NCI-H1048 (cell line): ENCODE measurements at regions not wholly inside any gene's neighbourhood (a gene's known extent, or its start where the extent isn't known, plus 50 kb on each side); places are given as distances from the start of the nearest gene placed in this dataset.
"Not testable (repeated sequence)": the region's sequence is repeated elsewhere in the genome, so short reads cannot be mapped to it uniquely, and the experiment has no call there.

Experiments used
- DNase-seq: peaks from one replicate; lab custom pipeline; 2025; lab: John Stamatoyannopoulos, UW

DNA sequence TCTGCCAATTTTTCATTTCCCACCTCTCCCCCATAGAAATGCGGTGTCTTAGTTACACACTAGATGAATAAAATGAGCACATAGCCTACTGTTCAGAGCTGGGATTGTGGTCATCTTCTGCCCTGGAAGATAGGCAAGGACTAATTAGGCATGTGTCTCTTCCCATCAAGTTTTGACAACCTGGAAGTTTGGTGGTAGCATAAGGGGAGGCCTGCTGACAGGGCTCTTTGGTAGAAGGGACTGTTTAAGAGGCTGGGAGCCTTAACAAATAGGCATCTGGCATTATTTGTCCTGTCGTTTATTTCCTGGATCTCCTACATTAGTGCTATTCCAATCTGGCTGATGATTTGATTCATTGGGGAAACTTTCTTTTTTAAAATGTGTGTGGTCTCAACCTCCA lies 512.3 kb downstream of the ZNF385D start:
- DNase-seq = no peak

DNA sequence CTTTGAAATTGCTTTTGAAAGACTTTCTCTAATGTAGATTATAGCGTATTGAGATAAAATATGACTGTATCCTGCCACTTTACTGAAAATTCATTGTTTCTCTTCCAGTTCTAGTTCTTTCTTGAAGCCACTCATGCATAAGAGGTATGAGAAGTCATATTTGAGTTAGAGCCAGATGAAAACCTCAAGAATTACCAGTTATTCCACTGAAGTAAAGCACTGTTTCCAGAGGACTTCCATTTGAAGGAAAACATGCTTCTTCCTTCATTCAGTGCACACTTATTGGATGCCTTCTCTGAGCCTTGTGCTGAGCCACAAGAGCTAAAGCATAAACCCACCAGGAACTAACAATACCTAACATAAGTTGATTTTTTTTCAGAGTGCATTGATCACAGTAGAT lies 513.4 kb downstream of the ZNF385D start:
- DNase-seq = no peak

DNA sequence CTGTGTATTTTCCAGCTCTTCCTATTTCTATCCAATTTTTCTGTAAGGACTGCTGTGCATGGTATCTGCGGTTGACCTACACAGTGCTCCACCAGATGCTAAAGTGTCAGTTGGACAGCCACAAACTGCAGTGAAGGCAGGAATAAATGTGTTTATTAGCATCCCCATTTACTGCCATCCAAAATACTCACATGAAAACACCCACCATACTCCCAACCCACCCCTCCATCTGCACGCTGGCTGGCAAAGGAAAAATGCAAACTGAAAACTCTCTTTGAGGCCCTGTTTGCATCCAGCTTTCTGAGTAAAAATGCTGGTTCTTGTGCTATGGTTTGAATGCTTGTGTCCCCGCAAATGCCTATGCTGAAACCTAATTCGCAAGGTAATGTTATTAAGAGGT lies 515.5 kb downstream of the ZNF385D start:
- no peak for DNase-seq

DNA sequence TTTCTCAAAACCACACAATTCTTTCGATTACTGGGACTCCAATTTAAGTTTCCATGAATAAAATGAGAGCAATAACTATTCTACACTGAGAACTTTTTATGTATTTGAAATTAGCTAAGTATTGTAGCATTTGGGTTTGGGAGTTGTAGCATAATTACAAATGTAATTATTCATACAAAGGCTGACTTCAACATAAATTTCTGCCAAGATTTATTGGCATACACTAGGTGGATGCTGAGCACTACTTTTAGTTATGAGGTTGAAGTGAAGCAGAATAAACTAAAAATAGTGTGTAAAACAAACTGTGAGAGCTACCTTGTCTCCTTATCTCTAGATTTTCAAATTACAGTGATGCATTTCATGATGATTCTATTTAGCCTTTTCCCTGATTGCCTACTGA lies 516.1 kb downstream of the ZNF385D start:
- DNase-seq = no peak

DNA sequence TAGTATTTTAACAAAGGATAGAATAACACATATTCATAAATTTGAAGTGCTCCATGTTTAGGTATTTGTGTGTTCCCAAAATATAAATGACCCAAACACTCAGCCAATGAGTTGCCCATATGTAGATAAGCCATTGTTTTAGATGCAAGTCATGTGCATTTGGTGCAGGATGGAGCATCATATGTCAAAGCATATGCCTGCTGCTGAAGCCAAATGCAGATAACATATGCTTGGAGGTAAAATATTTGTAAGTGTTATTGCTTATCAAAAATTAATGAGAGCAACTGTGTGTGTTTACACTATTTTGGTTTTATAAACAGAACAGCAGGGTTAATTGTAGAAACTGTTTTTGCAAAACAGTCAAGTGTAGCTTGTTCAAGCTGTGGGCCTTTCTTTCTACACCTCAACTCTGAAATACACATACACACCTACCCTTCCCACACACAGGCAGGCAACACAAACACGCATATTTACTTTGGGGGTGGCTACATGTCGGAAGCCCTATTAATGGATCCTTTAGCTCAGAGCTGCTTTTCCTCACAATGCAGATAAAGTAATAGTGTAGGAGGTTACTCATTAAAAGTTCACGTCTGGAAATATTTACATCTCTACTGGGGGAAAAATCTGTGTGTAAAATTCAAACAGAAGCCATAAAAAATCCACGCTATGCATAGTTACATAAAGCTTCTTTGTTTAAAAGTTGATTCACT lies 521.4 kb downstream of the ZNF385D start:
- no peak for DNase-seq

DNA sequence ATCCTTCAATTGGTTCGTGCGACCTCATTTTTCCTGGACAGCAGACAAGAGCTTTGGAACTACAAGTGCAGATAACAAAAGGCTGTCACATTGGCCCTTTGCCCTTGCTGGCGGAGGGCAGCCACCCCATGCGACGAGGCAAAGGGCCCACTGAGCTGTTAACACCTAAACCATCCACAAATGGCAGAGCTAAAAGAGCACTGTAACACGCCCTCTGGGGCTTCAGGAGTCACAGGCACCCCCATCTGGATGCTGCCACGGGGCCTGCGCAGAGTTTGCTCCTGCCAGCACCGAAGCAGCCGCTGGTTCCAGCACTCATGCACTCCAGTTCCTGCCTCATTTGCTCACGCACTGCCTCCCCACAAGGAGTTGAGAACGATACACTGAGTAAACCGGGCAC lies 524.9 kb downstream of the ZNF385D start:
- DNase-seq = no peak

DNA sequence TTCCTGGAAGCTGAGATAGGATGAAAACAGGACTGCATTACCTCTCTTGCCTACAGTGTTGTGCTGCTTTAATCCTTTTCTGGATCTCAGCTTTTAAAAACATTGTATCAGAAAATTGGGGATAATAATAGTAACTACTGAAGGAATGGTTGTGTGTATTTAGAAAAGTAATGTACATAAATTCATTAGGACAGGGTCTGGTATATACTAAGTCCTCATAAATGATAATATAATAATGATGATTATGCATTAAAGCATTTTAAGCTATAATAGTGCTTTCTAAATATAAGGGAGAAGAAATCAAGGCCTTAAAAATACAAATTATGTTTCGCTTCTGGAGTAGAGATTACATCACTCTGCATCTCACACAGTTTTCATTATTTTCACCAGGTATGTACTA lies 530.1 kb downstream of the ZNF385D start:
- DNase-seq = no peak

DNA sequence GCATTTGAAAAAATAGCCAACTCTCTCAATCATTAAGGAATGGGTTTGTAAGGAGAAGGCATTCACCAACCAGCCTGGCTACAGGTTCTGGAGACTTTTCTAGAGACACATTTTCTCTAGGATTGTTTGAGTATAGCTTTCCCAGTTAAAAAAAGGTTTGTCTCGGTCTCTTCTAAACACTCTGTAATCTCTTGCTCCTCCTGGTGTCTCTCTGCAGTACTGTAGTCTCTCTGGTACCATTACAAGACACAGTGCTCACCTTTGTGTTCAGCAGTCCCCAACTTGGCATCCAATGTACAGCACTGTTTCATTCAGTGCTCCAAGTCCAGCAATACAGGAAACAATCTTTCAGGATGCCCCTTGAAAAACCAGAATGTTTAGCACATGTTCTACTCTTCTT lies 534.4 kb downstream of the ZNF385D start:
- no peak for DNase-seq

DNA sequence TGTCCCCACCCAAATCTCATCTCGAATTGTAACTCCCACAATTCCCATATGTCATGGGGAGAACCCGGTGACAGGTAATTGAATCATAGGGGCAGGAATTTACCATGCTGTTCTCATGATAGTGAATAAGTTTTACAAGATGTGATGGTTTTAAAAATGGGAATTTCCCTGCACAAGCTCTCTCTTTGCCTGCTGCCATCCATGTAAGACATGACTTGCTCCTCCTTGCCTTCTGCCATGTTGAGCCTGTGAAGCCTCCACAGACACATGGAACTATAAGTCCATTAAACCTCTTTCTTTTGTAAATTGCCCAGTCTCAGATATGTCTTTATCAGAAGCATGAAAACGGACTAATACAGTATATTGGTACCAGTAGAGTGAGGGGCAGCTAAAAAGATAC lies 546.9 kb downstream of the ZNF385D start:
- not testable (repeated sequence) for DNase-seq

DNA sequence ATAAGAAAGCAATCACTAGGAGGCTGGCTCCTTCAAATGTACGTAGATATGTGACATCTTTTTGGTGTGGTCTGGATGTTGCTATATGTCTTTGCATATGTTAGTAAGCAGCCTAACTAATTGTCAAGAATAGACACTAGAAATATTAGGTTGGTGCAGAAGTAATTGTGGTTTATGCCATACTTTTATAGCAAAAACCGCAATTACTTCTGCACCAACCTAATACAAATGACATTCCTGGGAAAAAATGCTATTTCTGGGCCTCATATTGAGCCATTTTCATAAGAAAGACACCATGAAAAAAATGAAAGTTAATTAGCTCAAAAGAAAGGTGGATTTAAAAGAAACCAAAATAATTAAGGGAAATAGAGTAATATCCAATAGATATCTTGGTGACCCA lies 555.8 kb downstream of the ZNF385D start:
- DNase-seq = no peak

DNA sequence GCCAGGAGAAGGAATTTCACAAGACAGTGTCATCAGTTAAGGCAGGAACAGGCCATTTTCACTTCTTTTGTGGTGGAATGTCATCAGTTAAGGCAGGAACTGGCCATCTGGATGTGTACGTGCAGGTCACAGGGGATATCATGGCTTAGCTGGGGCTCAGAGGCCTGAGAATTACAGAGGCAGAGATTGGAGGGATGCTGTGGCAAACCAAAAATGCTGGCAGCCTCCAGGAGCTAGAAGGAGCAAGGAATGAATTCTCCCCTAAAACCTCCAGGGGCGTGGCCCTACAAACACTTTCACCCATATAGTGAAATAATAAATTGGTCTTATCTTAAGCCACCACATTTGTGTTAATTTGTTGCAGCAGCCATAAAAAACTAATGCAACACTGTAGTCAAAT lies 557.0 kb downstream of the ZNF385D start:
- DNase-seq = not testable (repeated sequence)

DNA sequence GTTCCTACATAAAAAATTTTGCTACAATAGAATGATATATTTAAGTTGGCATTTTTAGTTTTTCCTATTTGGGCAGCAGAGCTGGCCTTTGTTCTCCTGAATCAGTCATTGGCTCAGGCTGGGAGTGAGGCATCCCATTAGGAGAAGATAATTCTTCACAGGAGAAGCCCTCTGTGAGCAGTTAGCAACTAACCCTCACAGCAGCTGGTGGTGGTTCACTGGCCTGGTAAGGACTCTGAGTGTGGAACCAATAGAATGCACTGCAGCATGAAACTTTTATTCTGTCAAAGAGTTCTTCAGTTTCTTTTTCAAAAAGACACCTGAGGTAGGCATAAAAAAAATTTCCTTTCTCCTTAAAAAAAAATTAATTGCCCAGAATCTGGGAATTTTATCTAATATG lies 562.6 kb downstream of the ZNF385D start:
- DNase-seq = no peak

DNA sequence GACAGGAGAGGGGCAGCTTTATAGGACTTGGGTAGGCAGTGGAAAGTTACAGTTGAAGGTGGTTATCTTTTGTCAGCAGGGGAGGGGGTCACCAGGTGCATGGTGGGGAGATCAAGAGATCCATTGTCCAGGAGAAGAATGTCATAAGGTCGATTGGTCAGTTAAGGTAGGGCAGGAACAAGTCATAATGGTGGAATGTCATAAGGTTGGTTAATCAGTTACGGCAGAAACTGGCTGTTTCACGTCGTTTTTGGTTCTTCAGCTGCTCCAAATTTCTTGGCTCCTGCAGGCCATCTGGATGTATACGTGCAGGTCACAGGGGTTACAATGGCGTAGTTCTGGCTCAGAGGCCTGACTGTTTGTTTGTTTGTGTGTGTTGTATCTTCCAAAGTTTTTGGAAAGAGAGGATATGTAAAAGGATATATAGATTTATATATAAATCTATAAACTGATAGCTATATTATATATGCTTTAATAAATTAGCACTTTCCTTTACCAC lies 565.1 kb downstream of the ZNF385D start:
- no peak for DNase-seq

DNA sequence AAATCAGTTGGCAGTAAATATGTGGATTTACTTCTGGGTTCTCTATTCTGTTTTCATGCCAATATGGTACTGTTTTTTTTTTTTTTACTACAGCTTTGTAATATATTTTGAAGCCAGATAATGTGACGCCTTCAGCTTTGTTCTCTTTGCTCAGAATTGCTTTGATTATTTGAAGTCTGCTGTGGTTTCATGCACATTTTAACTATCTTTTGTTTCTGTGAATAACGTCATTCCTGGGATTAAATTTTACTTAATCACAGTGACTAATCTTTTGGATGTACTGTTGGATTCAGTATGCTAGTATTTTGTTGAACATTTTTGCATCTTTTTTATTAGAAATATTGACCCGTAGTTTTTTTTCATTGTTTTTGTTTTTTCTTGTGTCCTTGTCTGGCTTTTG lies 576.5 kb downstream of the ZNF385D start:
- no peak for DNase-seq

DNA sequence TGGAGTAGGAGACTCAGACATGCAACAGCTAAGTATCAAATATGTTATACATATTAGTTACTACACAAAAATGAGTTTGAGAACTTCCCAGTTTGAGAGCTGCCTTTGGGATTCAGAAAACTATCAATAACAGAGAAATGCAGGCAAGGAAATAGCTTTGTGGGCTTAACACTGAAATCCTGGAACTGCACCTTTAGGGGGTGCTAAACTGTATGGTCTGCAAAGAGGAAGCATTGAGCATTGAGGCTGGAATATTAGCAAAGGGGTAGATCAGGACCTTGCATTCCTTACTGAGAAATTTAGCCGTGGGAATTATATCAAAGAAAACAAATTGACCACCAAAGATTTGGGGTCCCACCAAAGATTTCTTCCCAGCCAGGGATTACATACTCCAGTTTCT lies 580.0 kb downstream of the ZNF385D start:
- DNase-seq = no peak

DNA sequence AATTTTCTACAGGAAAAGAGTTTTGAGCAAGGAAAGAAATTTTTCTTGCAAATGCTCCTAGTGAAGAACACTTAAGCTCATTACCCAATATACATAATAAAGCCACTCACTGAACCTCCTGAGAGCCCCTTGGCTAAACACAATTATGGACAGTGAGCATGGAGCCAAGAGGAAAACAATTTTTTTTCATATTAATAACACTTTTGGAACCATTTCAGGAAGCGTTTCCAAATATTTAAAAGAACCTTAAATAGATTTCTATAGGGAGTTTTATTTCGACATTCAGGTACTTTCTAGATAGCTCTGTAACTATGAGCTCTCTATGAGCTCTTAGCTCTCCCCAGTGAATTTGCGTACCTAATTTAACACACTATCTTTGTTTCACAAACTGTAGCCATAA lies 581.1 kb downstream of the ZNF385D start:
- DNase-seq = peak; percentile 21

DNA sequence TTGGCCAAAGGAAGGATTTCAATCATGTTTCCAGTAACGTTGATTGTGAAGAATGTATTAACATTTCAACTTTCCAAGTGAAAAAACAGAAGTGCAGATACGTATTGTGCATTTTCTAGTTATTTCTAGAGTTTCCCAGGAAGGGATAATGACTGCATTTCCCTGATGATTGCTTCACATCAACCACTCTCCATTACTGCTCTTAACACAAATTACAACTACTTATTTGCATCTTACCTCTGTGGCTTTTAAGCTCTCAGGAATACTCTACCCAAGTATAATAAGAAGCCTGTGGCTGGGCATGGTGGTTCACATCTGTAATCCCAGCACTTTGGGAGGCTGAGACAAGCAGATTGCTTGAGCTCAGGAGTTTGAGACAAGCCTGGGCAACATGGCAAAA lies 582.5 kb downstream of the ZNF385D start:
- DNase-seq = no peak

DNA sequence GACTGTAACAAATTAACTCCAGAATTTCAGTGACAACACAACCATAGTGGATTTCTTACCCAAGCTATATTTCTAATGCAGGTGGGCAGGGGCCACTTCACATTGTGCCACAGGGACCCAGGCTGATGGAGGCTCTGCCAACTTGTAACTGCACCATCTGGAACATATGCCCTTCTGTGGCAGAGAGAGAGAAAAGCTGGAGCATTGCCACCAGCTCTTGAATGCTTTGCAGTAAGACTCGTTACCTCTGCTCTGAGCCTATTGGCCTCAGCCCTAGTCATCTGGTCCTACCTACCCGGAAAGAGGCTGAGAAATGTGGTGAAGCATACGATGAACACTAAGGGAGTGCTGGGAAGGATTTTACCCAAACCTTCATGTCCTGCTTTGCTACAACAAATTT lies 587.1 kb downstream of the ZNF385D start:
- no peak for DNase-seq

DNA sequence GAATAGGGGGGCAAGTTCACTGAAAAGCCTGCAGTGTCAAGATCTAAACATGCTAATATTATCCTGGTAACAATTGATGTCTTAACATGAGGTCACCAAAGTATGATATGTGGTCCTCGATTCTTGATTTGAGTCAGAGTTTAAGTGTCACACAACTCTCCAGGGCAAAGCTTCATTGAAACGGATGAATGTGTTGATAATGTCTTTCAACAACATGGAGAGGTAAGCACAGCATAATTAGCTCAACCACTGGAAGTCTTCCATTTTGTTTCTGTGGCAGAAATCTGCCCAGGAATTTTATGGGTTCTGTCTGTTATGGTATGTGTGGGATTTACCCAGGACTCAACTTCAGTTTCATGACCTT lies 591.5 kb downstream of the ZNF385D start:
- no peak for DNase-seq

DNA sequence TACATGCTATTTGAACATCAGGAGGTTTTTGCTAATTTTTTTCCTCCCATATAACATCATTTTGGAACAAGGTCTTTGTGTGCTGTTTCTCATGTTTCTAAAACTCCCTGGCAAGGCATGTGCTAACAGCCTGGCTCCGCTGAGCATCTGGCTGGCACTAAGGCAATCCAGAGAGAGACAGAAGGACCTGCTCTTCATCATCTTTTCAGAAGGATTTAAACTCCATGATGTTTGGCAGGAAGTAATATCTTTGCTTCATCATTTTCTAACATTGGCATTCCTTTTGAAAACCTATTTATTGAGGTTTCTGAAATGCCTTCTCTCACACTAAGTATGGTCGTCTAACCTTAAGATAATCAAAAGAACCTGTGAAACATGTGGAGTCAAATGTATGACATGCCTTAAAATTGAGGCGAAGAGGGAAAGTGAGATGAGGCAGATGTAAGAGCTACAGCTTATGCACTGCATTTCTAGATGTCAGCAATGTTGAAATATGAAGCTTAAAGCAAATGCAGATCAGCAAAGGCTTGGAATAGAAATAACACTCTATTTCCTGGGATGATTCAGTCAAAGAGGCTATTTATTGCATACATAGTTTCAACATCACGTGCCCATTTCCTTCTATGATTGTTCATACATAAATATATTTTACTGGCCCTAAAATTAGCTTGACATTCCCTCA lies 592.0 kb downstream of the ZNF385D start:
- DNase-seq = no peak

DNA sequence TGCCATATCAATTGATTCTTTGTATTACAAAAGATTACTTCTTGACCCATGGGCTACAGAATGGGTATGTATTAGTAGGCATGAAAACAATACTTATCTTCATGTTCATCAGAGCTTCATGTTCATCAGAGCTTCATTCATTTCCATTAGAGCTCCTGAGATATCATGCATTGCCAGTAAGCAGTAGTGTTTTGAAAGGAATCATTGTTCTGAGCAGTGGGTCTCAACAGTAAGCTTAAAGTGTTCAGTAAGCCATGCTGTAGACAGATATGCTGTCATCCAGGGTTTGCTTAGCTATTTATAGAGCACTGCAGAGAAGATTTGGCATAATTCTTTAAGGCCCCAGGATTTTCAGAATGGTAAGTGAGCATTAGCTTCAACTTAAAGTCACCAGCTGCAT lies 596.1 kb downstream of the ZNF385D start:
- no peak for DNase-seq

DNA sequence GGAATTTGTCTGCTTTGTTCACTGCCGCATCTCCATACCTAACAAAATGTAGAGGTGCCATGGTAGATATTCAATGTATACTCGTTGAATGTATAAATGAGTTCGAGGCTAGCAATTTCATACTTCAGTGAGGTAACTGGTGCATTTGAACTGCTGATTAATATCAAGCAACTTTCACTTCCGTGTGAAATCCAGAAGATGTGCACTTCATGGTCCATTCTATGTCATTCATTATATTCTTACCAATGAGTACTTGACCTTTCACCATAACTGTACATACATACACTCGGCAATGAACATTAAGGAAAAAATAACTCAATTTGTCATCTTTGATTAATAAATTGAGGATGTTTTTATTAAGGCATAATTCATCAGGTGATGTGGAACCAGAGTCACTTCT lies 598.5 kb downstream of the ZNF385D start:
- DNase-seq = no peak

DNA sequence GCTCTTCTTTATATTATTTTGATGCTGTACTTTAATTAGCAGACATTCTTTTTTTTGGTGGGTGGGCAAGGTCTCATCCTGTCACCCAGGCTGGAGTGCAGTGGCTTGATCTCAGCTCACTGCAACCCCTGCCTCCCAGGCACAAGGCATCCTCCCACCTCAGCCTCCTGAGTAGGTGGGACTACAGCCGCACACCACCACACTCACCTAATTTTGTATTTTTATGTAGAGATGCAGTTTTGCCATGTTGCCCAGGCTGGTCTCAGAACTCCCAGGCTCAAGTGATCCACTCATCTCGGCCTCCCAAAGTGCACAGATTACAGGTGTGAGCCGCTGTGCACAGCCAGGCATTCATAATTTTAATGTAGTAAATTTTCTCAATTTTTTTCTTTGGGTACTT lies 608.1 kb downstream of the ZNF385D start:
- DNase-seq = no peak

DNA sequence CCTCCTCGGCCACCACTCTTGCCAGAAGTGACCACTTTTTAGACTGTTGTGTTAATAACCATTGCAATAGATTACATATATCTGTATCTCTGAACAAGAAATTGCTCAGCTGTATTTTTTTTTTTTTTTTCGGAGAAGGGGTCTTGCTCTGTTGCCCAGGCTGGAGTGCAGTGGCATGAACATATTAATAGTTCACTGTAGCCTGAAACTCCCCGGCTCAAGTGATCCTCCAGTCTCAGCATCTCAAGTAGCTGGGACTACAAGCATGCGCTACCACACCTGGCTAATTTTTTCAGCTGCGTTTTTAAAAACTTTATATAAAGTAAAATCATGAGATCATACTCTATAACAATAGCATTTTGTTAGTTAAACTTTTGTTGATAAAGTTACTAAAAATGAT lies 609.0 kb downstream of the ZNF385D start:
- no peak for DNase-seq
